HG03571 (cell line): ENCODE measurements at regions not wholly inside any gene's neighbourhood (a gene's known extent, or its start where the extent isn't known, plus 50 kb on each side); places are given as distances from the start of the nearest gene placed in this dataset.

Experiments
- ATAC-seq: cut with Tn5 transposase; IDR thresholded peaks from one replicate; pipeline ENCODE4 v1.9.1; 2021; ENCODE audit not compliant: unreplicated experiment

DNA sequence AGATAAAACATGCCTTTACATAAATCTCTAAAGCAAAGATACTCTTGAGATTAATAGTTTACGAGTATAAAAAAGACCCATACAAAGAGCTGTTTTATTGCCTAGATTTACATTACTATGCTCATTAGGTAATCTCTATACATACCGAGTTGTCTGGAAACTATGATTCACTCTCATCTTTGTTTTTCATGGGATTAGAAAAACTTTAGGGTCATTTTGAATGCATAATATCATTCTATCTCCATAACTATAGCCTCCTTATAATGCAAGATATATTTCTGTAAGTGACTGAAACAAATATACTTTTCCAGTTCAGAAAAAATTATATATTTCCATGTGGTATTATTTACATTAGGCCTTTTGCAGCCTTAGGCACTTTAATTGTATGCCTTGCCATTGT is 1088.7 kb upstream of the ARRDC3 start:
- no peak for ATAC-seq

DNA sequence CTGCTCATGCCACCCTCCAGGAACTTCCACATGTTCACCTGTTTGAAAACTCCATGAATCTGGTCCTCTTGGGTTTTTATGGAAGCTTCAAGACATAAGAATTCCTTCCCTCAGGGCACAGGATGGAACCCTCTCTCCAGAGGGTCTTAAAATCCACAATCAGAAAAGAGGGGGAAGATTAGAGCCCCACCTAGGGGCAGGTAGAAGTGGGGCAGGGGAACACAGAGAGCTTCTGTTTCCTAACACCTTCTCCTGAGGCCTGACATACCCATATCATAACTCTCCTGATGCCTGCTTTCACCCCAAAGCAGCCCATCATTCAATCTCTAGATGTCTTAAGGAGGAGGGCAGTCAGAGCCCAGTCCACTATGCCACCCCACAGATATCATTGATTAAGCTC is 1087.7 kb upstream of the ARRDC3 start:
- no peak for ATAC-seq

DNA sequence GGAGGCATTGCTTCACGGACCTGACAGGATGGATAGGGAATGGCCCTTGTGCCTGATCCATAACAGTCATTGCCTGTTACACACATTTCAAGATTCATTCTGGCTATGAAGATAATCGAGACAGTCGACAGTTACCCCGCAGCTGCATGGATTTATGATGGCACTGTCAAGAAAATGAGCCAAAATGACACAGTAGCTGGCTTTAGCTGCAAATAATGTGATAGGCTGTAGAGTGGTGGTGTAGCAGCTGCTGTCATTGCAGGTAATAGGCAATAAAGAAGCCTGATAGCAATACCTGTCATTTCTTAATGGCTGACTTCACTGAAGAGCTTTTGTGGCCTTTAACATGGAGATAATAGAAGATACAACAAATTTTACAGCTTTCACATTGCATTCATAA is 1085.2 kb upstream of the ARRDC3 start:
- no peak for ATAC-seq

DNA sequence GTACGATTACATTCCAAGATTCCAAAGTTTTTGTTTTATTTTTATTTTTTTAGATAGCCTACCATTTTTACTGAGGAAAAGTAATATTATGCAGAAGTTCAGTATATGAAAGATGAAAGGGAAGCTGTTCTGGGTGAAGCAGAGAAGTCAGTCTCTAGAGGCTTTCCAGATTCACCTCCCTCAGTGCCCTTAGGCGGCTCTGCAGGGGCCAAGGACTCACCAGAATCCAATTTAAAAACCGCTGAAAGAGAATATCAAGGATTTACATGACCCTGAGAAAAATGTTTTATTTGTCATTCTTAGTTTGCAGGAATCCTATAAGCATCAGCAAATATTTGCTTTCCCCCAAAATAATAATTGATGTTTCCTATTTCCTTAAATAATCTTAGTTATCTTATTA is 1084.6 kb upstream of the ARRDC3 start:
- ATAC-seq: no peak

DNA sequence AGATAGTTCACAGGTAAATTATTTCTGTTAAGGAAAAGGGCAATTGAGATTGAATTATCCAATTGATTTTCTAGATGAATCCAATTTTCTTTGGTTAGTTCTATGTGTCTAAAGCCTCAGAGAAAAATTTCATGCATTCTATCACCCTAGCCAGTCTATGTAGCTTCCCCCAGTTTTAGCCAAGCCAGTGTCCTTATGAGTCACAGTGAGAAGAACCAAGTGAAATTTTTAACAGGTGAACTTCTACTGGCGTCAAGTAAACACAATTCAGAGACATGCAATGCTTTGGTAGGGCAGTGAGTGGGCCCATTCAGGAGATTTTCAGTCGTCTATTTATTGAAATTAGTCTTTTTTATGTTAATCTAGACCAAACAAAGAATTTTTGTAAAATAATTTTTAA is 1077.4 kb upstream of the ARRDC3 start:
- no peak for ATAC-seq

DNA sequence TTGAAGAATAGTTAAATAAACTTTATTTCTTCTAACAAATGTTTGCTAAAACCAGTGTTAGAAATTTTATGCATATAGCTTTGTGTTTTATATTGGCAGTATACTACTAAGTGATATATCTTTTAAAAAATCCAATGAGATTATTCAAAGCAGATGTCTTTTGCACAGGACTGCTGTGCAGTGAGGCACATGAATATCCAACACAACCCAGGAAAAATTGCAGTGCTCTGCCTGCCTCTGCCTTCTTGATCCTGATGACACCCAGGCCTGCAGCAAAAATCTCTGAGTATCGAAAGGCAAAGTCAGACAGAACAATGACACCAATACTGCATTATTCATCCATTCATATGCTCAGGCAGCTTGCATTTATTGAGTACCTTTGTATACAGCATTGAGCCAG is 1076.5 kb upstream of the ARRDC3 start:
- no peak for ATAC-seq

DNA sequence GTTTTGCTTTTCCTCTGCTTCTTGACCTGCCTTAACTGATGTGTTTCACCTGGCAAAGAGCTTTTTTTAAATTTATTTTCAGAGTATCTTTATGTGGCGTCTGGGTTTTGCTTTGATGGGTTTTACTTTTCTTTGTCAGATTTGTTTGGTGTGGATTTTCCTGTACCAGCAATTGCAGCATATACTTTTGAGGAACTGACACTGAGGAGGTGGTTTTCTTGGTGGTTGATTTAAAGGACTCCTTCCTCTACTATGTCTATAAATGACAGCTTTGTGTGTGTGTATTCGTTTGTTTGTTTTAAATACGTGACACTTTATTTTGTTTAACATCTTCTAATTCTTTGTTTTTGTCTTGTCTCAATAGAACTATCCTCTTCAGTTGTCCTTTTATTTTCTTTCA is 1071.9 kb upstream of the ARRDC3 start:
- ATAC-seq: peak; percentile 99

DNA sequence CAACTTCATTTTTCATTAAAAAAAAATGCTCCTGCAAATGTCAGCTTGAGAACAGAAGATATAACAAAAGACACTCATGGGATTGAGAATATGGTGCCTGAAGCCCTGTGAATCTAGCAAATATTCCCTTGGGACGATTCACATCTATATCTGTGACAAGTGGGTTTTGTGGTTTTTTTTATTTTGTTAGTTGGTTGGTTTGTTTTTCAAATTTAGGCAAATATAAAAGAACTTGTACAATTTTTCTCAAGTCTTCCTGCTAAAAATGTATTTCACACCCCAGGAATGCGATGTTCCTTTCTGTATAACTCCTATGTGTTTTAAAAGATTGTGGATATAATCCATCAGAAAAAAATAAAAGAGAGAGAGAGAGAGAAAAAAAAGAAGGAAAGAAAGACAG is 1061.8 kb upstream of the ARRDC3 start:
- no peak for ATAC-seq

DNA sequence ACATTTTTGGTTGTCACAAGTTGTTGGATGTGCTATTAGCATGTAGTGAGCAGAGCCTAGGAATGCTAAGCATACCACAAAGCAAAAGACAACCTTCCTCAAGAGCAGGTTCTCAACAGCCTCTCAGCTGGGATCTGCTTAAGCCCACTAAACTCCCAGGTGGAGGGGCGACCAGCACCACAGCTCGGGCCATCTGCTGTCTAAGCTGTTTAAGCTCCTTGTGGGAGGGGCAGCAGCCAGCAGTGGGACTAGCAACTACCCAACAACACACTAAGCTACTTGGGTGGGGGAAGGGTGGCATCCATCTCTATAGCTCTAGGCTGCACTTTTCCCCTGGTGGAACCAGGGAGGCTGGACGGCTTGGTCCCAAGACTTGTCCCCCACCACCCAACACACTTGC is 1052.7 kb upstream of the ARRDC3 start:
- ATAC-seq: no peak

DNA sequence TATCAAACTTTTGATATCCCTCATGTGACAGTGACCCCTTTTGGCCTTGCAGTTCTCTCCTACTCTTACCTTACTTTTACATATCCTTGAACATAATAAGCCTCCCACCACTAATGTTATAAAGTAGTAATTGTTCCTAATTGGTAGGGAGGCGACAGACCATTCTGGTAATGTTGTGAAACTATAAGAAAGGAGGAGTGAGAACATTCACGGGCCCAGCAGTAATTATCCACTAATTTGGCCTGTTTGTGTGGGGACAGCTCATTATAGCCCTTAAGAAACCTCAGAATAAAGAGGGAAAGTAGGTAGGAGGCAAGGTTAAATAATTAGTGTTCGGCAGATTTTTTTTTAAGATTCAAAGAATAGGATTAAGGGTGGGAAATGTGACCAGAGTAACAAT is 1046.5 kb upstream of the ARRDC3 start:
- no peak for ATAC-seq

DNA sequence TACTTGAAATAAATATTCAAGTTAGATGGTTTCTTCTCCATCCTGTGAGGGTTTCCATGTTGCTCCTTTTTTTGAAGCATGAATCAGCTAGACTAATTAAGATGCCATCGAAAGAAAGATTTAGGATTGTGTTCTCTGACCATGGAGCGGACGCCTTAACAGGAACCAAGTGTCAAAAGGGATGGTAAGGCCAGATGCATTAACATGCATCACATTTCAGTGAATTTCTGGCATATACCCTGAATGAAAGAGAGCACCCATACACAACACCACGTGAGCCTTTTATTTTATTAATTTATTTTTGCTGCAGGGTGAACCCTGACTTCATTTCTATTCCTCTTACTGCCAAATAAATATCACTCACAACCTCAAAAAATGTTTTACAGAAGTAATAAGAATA is 1045.3 kb upstream of the ARRDC3 start:
- no peak for ATAC-seq

DNA sequence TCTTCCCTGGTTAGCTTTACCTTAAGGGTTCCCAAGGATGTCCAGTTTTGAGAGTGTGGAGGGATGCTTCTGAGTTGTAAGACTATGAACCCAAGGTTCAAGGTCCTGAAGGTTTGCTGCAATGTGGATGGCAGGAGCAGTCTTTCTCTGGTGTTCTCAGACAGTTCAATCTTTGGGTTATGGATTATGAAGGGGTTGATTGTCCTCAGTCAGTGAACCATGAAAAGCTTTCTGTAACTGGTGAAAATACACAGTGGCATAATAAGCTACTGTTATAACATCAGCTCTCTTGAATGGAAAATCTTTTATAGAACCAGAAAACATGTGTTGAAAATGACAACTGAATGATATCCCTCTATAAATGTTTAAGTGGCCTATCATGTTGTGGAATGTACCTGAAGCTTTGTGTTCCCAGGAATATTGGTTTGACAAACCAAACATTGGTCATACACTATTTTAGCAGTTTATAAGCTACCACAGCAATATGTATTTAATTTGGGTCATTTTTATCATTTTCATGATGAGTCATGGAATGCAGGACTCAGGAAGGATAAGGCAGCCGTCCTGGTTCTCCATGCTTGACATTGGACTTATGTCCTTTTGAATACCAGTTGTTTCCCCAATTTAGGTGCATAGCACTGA is 1041.8 kb upstream of the ARRDC3 start:
- ATAC-seq: no peak

DNA sequence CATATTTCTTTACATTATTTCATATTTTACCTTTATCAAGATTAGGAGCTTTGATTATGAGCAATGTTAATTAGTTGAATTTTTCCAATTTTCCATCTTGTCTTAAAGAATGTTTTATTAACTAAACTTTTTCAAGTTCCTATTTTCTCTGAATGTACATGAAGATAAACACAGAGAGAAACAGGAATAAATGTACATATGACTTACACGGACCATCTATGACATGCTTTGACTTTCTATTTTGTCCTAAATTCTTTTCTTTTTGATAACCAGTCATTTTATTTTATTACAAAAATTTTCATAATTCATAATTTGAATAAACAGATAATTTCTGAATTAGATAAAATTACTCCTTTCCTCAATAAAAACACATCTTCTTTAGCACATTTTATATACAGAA is 1038.8 kb upstream of the ARRDC3 start:
- ATAC-seq: no peak

DNA sequence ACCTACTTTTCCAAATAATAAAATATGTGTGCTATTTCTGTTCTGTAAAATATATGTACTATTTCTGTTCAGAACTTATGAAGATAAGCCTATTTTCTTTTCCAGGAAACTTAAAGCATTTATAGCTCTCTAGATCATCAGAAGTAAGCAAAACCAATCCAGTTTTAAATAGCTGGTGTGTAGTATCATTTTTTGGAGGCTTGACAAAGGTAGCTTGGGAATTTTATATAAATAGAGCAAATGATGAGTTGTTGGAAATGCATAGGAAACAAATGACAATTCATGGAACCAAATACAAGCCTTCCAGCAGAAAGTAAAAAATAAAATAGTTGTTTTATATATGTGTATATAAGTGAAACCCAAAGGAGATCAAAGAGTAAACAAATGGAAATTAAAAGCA is 1038.1 kb upstream of the ARRDC3 start:
- no peak for ATAC-seq

DNA sequence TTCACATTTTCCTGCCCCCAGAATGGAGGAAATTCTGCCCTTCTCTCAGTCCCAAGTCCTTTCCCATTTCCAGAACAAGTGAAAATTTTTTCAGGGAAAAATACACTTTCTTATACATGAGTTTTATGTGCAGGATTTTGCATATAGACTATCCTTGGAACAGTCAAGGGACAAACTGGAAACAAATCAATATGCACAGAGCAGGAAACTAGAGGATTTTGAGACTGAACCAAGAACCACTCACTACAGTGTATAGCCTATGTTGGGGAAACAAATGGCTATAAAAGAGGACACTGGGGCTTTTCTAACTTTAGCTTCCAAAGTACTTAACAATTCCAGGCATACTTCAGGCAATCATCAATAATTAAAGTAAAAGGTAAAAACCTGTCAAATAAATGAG is 1036.1 kb upstream of the ARRDC3 start:
- ATAC-seq: no peak

DNA sequence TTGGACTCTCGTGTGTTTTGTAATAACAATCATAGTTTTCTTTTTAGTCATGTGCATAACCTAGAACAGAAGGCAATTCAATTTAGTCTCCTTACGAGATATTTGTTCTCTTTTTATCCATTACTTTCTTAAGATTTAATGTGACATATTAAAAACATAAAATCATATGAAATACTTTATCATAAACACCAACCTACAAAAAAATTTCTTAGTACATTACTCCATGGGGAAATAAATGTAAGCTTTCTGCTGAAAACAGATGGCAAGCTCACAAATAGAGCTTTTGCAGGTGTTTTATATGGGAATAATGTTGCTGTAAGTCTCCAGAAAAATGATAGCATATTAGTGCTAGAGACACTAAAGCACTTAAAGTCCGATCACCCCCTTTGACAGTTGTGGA is 1035.2 kb upstream of the ARRDC3 start:
- ATAC-seq: no peak

DNA sequence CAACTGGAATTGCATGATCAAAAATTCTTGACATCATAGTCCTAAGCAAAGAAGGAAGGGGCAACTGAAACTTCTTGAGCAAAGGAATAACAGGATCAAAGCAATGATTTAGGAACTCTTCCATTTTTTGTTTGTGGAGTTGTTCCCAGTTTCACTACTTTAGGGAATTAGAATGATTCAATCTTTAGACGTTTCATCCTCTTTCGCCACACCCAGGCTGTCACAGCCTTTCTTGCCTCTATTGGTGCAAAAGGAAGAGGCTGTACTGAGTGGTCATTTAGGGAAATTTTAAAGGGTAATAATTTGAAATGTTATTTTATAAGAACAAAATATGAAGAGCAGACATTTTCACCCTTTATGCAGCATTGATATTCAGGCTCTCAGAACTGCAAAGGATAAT is 1026.0 kb upstream of the ARRDC3 start:
- ATAC-seq: no peak

DNA sequence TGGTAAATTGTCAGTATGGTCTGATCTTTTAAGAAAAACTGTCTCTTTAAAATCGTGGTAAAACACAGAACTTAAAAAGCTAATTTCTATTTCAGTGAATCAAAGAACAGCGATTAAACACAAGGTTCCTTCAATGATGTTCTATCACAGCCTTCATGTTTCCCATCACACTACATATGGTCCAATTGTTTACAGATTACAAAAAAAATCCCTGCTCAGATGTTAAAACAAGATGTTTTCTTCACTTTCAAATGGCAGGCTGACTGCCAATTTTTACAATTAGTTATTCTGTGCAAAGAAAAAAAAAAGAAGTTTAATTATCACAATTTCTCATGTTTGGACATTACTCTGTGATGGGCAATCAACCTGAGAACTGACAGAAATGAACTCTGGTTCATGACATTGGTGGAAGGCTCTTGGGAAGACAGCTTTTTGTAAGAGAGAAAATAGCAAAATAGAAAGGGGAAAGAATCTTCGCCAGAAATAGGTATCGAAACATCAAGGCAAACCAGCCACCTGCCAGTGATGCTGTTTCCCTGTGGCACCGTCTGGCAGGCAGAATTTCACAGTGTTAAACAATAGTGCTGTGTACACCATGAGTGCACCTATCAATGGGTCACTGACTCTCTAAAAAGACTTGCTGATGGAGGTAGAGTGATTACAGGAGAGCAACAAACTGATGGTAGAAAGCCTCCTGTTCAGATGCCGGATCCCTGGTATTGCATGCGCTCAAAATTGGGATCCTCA is 1020.0 kb upstream of the ARRDC3 start:
- ATAC-seq: no peak

DNA sequence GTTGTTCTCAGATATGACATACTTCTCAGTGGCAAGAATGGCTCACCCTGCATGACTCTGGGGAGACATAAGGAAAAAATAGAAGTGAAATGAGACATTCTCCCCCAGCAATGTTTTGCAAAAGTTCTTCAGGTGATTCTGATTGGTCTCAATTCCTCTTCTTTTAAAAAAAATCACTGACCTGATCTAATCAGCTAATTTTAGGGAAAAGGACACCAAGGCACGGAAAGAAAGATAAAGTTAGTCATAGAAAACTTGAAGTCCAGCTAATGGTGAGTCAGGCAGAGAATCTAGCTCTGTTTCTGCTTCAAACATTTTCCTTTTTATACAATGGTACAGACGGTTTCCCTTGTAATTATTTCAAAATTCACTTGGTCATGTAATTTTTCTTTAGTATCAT is 1018.9 kb upstream of the ARRDC3 start:
- ATAC-seq: no peak

DNA sequence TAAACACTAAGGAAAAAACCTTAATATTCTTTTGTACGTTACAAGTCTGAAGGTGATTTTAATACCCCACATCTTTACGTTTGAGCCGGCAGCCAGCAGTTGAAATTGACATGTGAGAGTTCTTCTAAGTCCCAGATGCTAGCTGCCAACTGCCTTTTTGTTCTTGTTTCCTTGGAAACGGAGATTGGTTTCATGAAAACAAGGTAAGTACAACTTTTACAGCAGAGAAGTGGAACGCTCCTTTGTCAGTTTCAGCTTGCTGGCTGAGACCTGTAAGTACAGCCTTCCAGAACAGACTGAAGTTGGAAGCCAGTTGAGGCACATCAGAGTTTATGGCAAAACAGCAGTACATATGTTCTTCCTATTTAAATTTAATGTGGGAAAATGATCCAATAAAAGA is 1018.4 kb upstream of the ARRDC3 start:
- no peak for ATAC-seq

DNA sequence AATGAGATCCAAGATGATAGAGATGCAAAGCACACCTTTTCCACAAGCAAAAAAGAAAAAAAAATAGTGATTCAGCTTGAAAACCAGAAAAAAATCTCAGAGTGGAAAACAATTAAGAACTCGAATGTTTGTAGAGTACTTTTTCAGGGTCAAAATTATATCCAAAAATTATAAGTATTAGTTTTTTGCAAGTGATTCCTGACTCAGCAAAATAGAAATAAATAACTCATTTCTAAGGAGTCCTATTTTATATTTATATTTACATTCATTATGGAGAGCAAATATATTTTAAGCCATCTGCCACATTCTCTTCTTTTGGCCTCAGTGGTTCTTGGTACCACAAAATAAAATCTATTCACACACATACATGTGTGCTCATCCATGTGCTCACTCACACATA is 1011.8 kb upstream of the ARRDC3 start:
- ATAC-seq: no peak

DNA sequence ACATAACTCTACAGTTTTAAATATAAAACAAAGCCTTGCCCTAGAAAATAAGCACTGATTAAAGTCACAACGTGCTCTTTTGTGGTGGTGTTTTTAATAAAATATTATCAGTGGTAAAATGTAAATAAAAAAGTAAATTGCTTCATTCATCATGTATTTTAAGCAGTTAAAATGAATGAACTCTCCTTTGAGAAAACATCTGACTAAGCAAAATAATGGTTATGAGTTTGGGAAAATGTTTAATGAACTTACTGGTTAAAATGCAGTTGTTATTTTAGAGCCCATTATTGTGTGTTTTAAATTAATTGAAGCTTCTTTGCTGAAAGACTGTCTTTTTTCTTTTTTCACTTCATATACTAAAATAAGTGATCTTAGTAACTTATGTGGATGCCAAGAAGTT is 1007.5 kb upstream of the ARRDC3 start:
- ATAC-seq: no peak
